Endothelial cell of umbilical vein (primary cell): ENCODE measurements at regions not wholly inside any gene's neighbourhood (a gene's known extent, or its start where the extent isn't known, plus 50 kb on each side); places are given as distances from the start of the nearest gene placed in this dataset.

Source experiments
- BruUV-seq: library from RNA; stranded (reverse); fragments of 400-500 nt; replicated peaks from 2 replicates; lab custom pipeline; 2021; lab: Mats Ljungman, UMichigan
- CTCF ChIA-PET: fragments of 300-600, 350-600 bp; sonication (Branson Sonifier 250); formaldehyde crosslinking; loops from one replicate; lab custom pipeline; 2021; ENCODE audit warnings: antibody characterized with exemption, inconsistent platforms; lab: Charles Lee
- POLR2A ChIA-PET: fragments of 300-600, 350-600 bp; sonication (Branson Sonifier 250); formaldehyde crosslinking; loops from one replicate; lab custom pipeline; 2021; ENCODE audit warnings: antibody characterized with exemption, inconsistent platforms; lab: Charles Lee
- DNase-seq: peaks from one replicate; pipeline ENCODE4 v3.0.0-alpha.2; 2011; ENCODE audit warnings: low read depth, low spot score
- FAIRE-seq: peaks from 2 replicates; lab custom pipeline; 2011; peaks lifted over from hg19 to GRCh38; lab: Jason Lieb, UNC
- H2AFZ ChIP-seq: 2 replicates; pipeline ENCODE4 v1.6.0; 2012; ENCODE audit warnings: low read depth, low read length, control low read depth, inconsistent platforms
- H3K27ac ChIP-seq: 2 replicates; pipeline ENCODE4 v1.5.1; 2011; ENCODE audit warnings: low read depth, mild to moderate bottlenecking, control low read depth, low read length, moderate library complexity; ENCODE audit not compliant: insufficient read depth
- H3K27me3 ChIP-seq, 2 experiments: 2 replicates each; pipeline versions ENCODE4 v1.6.0 to v1.6.1; 2011; ENCODE audit warnings: low read length in 2 of 2, mixed read lengths in 1 of 2; ENCODE audit not compliant: control insufficient read depth in 2 of 2, insufficient read depth in 2 of 2
- H3K36me3 ChIP-seq, 2 experiments: 2 replicates in 1 of 2; 3 replicates in 1 of 2; pipeline ENCODE4 v1.5.1; 2011; ENCODE audit warnings: low read length in 2 of 2, mild to moderate bottlenecking in 1 of 2, moderate library complexity in 1 of 2; ENCODE audit not compliant: control insufficient read depth in 2 of 2, insufficient read depth in 2 of 2; ENCODE audit errors: extremely low read depth in 1 of 2
- H3K4me1 ChIP-seq: 3 replicates; pipeline ENCODE4 v1.5.1; 2011; ENCODE audit warnings: mild to moderate bottlenecking, low read length; ENCODE audit not compliant: control insufficient read depth, insufficient read depth; ENCODE audit errors: extremely low read depth
- H3K4me2 ChIP-seq: 2 replicates; pipeline ENCODE4 v1.6.1; 2011; ENCODE audit warnings: low read length, control low read depth, mixed read lengths; ENCODE audit not compliant: insufficient read depth
- H3K4me3 ChIP-seq, 3 experiments: fragments of 200-600 bp in 1 of 3; sonication (generic), shearing (Covaris generic) in 1 of 3; replicated peaks in 1 of 3; 2 replicates each; pipeline ENCODE4 v1.5.1; 2011 to 2016; ENCODE audit warnings: control low read depth in 3 of 3, low read length in 3 of 3, mild to moderate bottlenecking in 2 of 3, inconsistent platforms in 1 of 3, low read depth in 1 of 3, moderate library complexity in 1 of 3; ENCODE audit not compliant: insufficient read depth in 1 of 3
- H3K79me2 ChIP-seq: 2 replicates; pipeline ENCODE4 v1.6.0; 2012; ENCODE audit warnings: low read length, inconsistent platforms; ENCODE audit not compliant: control insufficient read depth, insufficient read depth
- H3K9ac ChIP-seq: replicated peaks from 2 replicates; pipeline ENCODE3; 2011; ENCODE audit warnings: low read length, control low read depth; ENCODE audit not compliant: insufficient read depth; ENCODE audit errors: extremely low read depth
- H3K9me1 ChIP-seq: replicated peaks from 3 replicates; pipeline ENCODE4 v1.6.0; 2011; ENCODE audit warnings: mild to moderate bottlenecking, low read length; ENCODE audit not compliant: control insufficient read depth, insufficient read depth; ENCODE audit errors: extremely low read depth
- H3K9me3 ChIP-seq: replicated peaks from 2 replicates; pipeline ENCODE4 v1.5.1; 2012; ENCODE audit warnings: low read length, inconsistent platforms; ENCODE audit not compliant: control insufficient read depth, insufficient read depth
- H4K20me1 ChIP-seq: replicated peaks from 2 replicates; pipeline ENCODE3; 2011; ENCODE audit warnings: mild to moderate bottlenecking, low read length; ENCODE audit not compliant: control insufficient read depth, insufficient read depth; ENCODE audit errors: extremely low read depth
- CTCF ChIP-seq, 2 donors: IDR thresholded peaks; 1 replicate in 1 of 2; 2 replicates in 1 of 2; pipeline ENCODE4 v1.5.1; 2011; ENCODE audit warnings: low read length in 2 of 2, mild to moderate bottlenecking in 2 of 2, moderate library complexity in 2 of 2, control low read depth in 1 of 2, inconsistent platforms in 1 of 2, low read depth in 1 of 2; ENCODE audit not compliant: insufficient read depth in 1 of 2; ENCODE audit errors: extremely low read depth in 1 of 2
- EZH2 ChIP-seq: IDR thresholded peaks from 2 replicates; pipeline ENCODE4 v1.6.1; 2012; ENCODE audit warnings: borderline replicate concordance, low read depth, mild to moderate bottlenecking, moderate library complexity, low read length, inconsistent platforms; ENCODE audit not compliant: severe bottlenecking
- FOS ChIP-seq: IDR thresholded peaks from 2 replicates; pipeline ENCODE4 v1.6.1; 2011; ENCODE audit warnings: mild to moderate bottlenecking, low read length, moderate library complexity, borderline replicate concordance; ENCODE audit not compliant: insufficient read depth
- GATA2 ChIP-seq: IDR thresholded peaks from 2 replicates; pipeline ENCODE4 v1.7.0; 2011; ENCODE audit warnings: low read depth, mild to moderate bottlenecking, moderate library complexity, mixed read lengths, low read length; ENCODE audit not compliant: insufficient read length, insufficient read depth
- JUN ChIP-seq: IDR thresholded peaks from 2 replicates; pipeline ENCODE4 v1.6.1; 2011; ENCODE audit warnings: borderline replicate concordance, low read depth; ENCODE audit not compliant: insufficient read length, insufficient read depth
- MAX ChIP-seq: IDR thresholded peaks from 2 replicates; pipeline ENCODE4 v1.6.1; 2011; ENCODE audit not compliant: insufficient read depth, insufficient read length
- MYC ChIP-seq: IDR thresholded peaks from one replicate; pipeline ENCODE4 v1.6.1; 2011; ENCODE audit warnings: mild to moderate bottlenecking, low read depth, low read length
- POLR2A ChIP-seq: IDR thresholded peaks from 2 replicates; pipeline ENCODE4 v1.6.1; 2012; ENCODE audit warnings: low read depth, mild to moderate bottlenecking, control low read depth, low read length
- POLR2AphosphoS5 ChIP-seq: IDR thresholded peaks from 2 replicates; pipeline ENCODE4 v1.6.1; 2012; ENCODE audit warnings: low read depth, mild to moderate bottlenecking, control low read depth, low read length, moderate library complexity; ENCODE audit not compliant: insufficient read depth
- dilution Hi-C: fragments of 300-500 bp; cut with MboI; formaldehyde crosslinking; loops from one replicate; pipeline ENCODE4 v1.15.0; 2019; ENCODE audit warnings: low sequenced_read_pairs; ENCODE audit not compliant: extremely low pct_ligation_motif_present
- intact Hi-C: fragments of 100-400 bp; cut with micrococcal nuclease; formaldehyde crosslinking; loops from one replicate; pipeline ENCODE4 v1.10.0; 2022

GRCh38 chr1:69410457-69410850 lies 157.3 kb upstream of the LRRC7 start:
- Histone ChIP-seq H4K20me1 (no peaks in the 10 kb centered on the region), H3K9me3 (no peaks in the 10 kb centered on the region), H2AFZ (no peak overlapping the region), H3K36me3 (no peaks in the 10 kb centered on the region), H3K9me1 (no peaks in the 10 kb centered on the region), H3K4me2 (no peak overlapping the region), H3K79me2 (no peaks in the 10 kb centered on the region), H3K27me3 (no peaks in the 10 kb centered on the region), H3K4me3 (no peak overlapping the region), H3K9ac (no peak overlapping the region), H3K27ac (no peak overlapping the region), H3K4me1 (no peaks in the 10 kb centered on the region)
- dilution Hi-C loops: no loop called here
- intact Hi-C loops: no loop called here
- DNase-seq: no peak
- no peak for FAIRE-seq
- CTCF ChIA-PET: no interaction called here
- no peak for TF ChIP-seq MAX
- no peak for TF ChIP-seq EZH2
- no peak for TF ChIP-seq MYC
- no peak for TF ChIP-seq GATA2
- TF ChIP-seq JUN: no peak
- TF ChIP-seq FOS: no peak
- TF ChIP-seq CTCF (IDR thresholded peaks at IDR 0.05; ENCODE audit: extremely low read depth in 1 of 2, insufficient read depth in 1 of 2, low read depth in 1 of 2, low read length in 2 of 2): no peak
- TF ChIP-seq POLR2AphosphoS5: no peak
- no peak for TF ChIP-seq POLR2A
- BruUV-seq: no TSS peak
- POLR2A ChIA-PET: no interaction called here
